ENCODE measurements at regions not wholly inside any gene's neighbourhood (a gene's known extent, or its start where the extent isn't known, plus 50 kb on each side); places are given as distances from the start of the nearest gene placed in this dataset.
"Not testable (repeated sequence)": the region's sequence is repeated elsewhere in the genome, so short reads cannot be mapped to it uniquely, and the experiment has no call there.

DNA sequence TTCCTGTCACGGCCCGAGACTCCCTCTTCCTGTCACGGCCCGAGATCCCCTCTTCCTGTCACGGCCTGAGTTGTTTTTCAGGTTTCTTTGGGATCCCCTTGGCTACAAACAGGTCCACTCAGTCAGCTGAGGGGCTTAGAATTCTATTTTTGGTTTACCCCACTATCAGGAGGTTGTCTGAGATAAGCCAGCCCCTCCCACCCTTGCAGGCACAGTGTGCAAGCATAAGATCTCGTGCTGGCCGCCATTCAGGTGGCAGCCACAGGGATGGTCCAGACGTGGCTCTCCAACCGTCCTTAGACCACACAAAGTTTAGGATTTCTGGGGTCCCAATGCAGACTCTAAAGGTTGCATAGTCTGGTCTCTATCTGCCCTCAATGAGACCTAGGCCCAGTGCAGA, 186.0 kb upstream of the PLCXD1 start:
- H3K36me3 Mint-ChIP-seq; H3K27ac ChIP-seq (ENCODE audit: low read depth, low read length); H3K9me3 Mint-ChIP-seq; intact Hi-C loops (cut with micrococcal nuclease); CTCF ChIA-PET (ENCODE audit: partially characterized antibody); H3K9me3 ChIP-seq (ENCODE audit: control insufficient read depth in 1 of 2, low read length in 2 of 2); H3K4me1 ChIP-seq (ENCODE audit: insufficient read depth, low read length); H3K36me3 ChIP-seq (ENCODE audit: insufficient read depth, low read length); H3K4me3 ChIP-seq (ENCODE audit: low read length in 2 of 2); H3K27me3 ChIP-seq (ENCODE audit: insufficient read depth, low read length); H3K4me1 Mint-ChIP-seq; H3K27me3 Mint-ChIP-seq; POLR2A ChIA-PET (ENCODE audit: partially characterized antibody): not testable (repeated sequence)
- Mint-ChIP-seq H3K27ac (peak overlapping the region in 5 of 7 donors; percentile 58 to 92 (median 74)), H3K4me3 (peak overlapping the region in 5 of 8 donors; percentile 15 to 60 (median 57))
- DNase-seq, result peak in 2 of 5 donors; percentile 0 to 13

All from CD4-positive, alpha-beta memory T cell (primary cell).